Urinary bladder (tissue), 3 donors: ENCODE measurements at regions not wholly inside any gene's neighbourhood (a gene's known extent, or its start where the extent isn't known, plus 50 kb on each side); places are given as distances from the start of the nearest gene placed in this dataset.

Experiments used
- DNase-seq: peaks from one replicate; pipeline ENCODE4 v3.0.0-alpha.2; 2015; ENCODE audit errors: extremely low spot score
- H3K27ac ChIP-seq: one replicate; pipeline ENCODE4 v1.5.1; 2013; ENCODE audit warnings: low read depth, mild to moderate bottlenecking, moderate library complexity
- H3K36me3 ChIP-seq: one replicate; pipeline ENCODE4 v1.6.1; 2013; ENCODE audit warnings: mild to moderate bottlenecking, moderate library complexity; ENCODE audit not compliant: insufficient read depth
- H3K4me1 ChIP-seq: one replicate; pipeline ENCODE4 v1.6.1; 2013; ENCODE audit warnings: mild to moderate bottlenecking, moderate library complexity; ENCODE audit not compliant: insufficient read depth
- H3K4me3 ChIP-seq: one replicate; pipeline ENCODE4 v1.5.1; 2013; ENCODE audit warnings: low read depth, low read length
- WGBS: extraction: QIAGEN DNeasy Blood & Tissue Kit; methylation state at CpG from one replicate; pipeline ENCODE4 v1.1.7; 2013; 5-methylcytosine and 5-hydroxymethylcytosine counted together
- donor health status: healthy with polysubstance abuse.
- donor health status: healthy.

GRCh38 chr7:84528756-84529479, 334.3 kb upstream of the SEMA3A start:
- Histone ChIP-seq H3K27ac (no peak overlapping the region), H3K4me1 (no peaks in the 10 kb centered on the region), H3K4me3 (no peak overlapping the region), H3K36me3 (no peaks in the 10 kb centered on the region)
- DNase-seq: no peak

DNA sequence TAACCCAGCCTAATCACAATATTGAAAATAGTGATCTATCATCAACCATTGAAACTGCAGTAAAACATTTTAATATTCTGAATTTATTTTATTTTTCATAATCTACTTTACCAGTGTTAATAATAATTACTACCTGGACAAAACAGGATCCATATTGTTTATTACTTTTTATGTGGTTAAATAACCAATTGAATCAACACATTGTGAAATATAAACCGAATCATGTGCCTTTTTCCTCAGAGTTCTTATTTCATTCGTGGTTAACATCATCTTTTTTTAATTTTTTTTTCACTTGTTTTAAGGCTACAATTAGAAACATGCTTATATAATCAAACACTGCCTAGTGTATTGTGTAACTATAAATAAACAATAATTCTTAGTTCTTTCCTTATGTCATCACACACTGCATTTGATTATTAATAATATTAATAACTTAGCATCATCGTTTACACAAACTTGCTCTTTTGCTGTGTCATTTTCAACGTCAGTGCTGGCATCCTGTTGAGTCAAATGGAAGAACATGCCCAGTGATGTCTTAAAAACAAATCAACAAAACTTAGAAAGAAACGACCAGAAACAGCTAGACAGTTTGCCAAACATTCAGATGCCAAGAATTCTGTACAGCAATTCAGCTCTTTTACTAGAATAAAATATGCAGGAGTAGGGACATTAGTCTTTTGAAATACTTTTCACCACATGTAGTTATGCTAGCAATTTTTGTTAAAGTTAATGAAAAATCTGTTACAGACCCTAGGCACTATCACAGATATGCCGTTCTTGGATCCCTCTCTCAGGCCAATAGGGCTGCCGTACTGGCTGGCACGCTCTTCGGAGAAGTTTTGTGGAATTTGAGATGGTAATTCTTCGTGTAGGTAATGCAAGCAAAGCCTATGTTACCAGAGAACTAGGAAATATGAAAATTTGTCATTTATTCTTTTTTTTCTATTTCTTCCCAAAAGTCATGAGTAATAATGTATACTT, 330.4 kb upstream of the SEMA3A start:
- Histone ChIP-seq H3K4me3 (no peak overlapping the region), H3K36me3 (no peaks in the 10 kb centered on the region), H3K4me1 (no peaks in the 10 kb centered on the region), H3K27ac (no peak overlapping the region)
- 66% methylated on average over 10 of the region's 10 CpGs for WGBS
- no peak for DNase-seq

DNA sequence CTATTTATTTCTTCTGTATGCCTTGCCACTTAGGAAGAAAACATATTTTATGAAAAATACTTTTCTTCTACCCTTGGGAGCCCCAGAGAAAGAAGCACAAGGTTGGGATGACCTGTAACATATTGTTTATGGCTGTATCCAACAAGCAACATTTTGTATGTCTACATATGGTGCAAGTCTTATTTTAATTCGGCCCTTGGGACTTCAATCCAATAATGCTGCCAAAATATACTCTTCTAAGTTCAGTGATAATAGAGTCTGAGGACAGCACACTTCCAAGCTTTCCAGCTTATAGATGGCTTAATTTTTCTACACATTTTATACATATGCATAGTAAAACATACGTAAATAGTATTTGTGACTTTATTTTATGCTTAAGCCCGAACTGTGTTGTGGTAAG, 318.5 kb upstream of the SEMA3A start:
- Histone ChIP-seq H3K27ac (no peak overlapping the region), H3K4me3 (no peak overlapping the region), H3K4me1 (no peaks in the 10 kb centered on the region), H3K36me3 (no peaks in the 10 kb centered on the region)
- DNase-seq: peak; percentile 28
- 44% methylated on average over 3 of the region's 3 CpGs for WGBS

- WGBS: 93% methylated on average over 1 of the region's 1 CpG
- DNase-seq: no peak
- Histone ChIP-seq H3K27ac (no peak overlapping the region), H3K36me3 (no peaks in the 10 kb centered on the region), H3K4me3 (no peak overlapping the region), H3K4me1 (no peaks in the 10 kb centered on the region)
These were observed 317.5 kb upstream of the SEMA3A start for GRCh38 chr7:84512055-84512454.

DNA sequence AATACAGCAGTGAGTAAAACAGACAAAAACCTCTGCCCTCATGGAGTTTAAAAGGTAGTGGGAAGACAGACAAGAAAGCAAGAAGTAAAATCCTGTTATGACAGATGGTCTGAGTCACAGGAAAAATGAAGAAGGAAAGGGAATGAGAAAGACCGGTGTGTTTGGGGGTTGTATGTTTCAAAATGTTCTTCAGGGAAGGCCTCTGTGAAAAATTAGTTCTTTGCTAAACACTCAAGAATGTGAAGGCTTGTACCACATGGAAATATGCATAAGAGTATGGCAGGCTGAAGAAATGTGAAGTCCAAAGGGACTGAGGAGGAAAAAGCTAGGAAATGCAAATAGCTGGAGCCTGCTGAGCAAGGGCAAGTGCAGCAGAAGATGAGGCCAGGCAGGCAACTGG, 315.9 kb upstream of the SEMA3A start:
- Histone ChIP-seq H3K27ac (no peak overlapping the region), H3K4me1 (no peaks in the 10 kb centered on the region), H3K4me3 (no peak overlapping the region), H3K36me3 (no peaks in the 10 kb centered on the region)
- 58% methylated on average over 1 of the region's 1 CpG for WGBS
- DNase-seq: no peak

DNA sequence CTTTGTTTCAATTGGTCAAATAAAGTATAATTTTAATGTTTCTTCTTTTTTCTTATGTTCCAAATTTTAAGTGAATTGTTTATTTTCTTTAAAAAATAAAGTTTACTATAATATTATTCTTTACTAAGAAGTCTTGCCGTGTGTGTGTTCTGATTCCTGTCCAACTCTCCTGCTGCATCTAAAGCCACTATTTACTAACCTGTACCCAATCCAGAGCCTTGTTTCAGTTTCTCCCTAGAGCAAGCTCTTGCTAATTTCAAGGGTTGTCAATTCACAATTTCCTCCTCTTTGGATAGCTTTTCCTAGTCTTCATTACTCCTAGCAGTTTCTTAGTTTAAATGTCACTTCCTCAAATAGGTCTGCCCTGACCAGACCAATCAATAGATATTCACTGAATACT, 314.9 kb upstream of the SEMA3A start:
- no peak overlapping the region for H3K4me3 ChIP-seq
- 58% methylated on average over 1 of the region's 1 CpG for WGBS
- H3K27ac ChIP-seq: peak overlapping the region; percentile 23
- no peaks in the 10 kb centered on the region for H3K4me1 ChIP-seq
- DNase-seq: no peak
- no peaks in the 10 kb centered on the region for H3K36me3 ChIP-seq

GRCh38 chr7:84508606-84509005, 314.0 kb upstream of the SEMA3A start:
- Histone ChIP-seq H3K4me1 (no peaks in the 10 kb centered on the region), H3K36me3 (no peaks in the 10 kb centered on the region), H3K27ac (no peak overlapping the region), H3K4me3 (no peak overlapping the region)
- no peak for DNase-seq
- WGBS: 77% methylated on average over 4 of the region's 4 CpGs

- DNase-seq: no peak
- Histone ChIP-seq H3K27ac (no peak overlapping the region), H3K4me3 (no peak overlapping the region), H3K4me1 (no peaks in the 10 kb centered on the region), H3K36me3 (no peaks in the 10 kb centered on the region)
- 98% methylated on average over 5 of the region's 5 CpGs for WGBS
These were observed 312.9 kb upstream of the SEMA3A start for GRCh38 chr7:84507529-84507928.

DNA sequence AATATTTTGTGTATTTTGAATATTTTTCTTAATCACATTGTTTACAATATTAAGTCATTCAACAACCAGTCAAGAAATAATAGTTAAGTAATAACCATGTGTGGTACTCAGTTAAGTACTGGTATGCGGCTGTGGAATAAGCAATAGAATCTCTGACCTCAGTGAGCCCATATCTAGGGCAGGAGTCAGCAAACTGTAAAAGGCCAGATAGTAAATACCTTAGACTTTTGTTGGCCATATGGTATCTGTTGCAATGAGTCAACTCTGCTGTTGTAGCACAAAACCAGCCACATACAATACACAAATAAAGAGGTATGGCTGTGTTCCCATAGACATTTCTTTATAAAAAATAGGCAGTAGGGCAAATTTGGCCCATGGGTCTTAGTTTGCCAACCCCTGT, 311.6 kb upstream of the SEMA3A start:
- H3K4me1 ChIP-seq: no peaks in the 10 kb centered on the region
- WGBS: 78% methylated on average over 1 of the region's 1 CpG
- no peak overlapping the region for H3K27ac ChIP-seq
- no peak for DNase-seq
- H3K4me3 ChIP-seq: no peak overlapping the region
- H3K36me3 ChIP-seq: no peaks in the 10 kb centered on the region

GRCh38 chr7:84502239-84502638, 307.6 kb upstream of the SEMA3A start:
- 68% methylated on average over 1 of the region's 1 CpG for WGBS
- no peak for DNase-seq
- Histone ChIP-seq H3K4me3 (no peak overlapping the region), H3K36me3 (no peaks in the 10 kb centered on the region), H3K27ac (no peak overlapping the region), H3K4me1 (no peaks in the 10 kb centered on the region)

GRCh38 chr7:84497873-84498272, 303.3 kb upstream of the SEMA3A start:
- no peak for DNase-seq
- Histone ChIP-seq H3K4me1 (no peaks in the 10 kb centered on the region), H3K4me3 (no peak overlapping the region), H3K27ac (no peak overlapping the region), H3K36me3 (no peaks in the 10 kb centered on the region)
- WGBS: 46% methylated on average over 1 of the region's 1 CpG

DNA sequence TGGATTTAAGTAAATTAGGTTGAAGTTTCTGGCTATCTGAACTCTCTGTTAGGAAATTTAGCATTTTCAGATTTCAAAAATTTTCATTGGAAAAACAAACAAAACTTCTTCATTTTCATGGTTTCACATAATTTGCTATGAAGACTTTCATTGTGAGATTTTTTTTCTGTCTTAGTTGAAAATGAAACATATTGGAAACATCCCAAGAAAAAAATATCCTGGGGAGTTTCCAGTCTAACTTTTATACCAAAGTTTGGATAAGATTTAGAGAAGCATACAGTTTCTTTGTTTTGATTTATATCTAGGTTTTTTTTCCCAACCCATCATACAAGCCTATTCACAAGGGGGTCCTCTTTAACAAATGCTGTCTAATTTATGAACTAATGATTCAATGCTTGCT, 300.5 kb upstream of the SEMA3A start:
- H3K4me1 ChIP-seq: no peaks in the 10 kb centered on the region
- no peak for DNase-seq

DNA sequence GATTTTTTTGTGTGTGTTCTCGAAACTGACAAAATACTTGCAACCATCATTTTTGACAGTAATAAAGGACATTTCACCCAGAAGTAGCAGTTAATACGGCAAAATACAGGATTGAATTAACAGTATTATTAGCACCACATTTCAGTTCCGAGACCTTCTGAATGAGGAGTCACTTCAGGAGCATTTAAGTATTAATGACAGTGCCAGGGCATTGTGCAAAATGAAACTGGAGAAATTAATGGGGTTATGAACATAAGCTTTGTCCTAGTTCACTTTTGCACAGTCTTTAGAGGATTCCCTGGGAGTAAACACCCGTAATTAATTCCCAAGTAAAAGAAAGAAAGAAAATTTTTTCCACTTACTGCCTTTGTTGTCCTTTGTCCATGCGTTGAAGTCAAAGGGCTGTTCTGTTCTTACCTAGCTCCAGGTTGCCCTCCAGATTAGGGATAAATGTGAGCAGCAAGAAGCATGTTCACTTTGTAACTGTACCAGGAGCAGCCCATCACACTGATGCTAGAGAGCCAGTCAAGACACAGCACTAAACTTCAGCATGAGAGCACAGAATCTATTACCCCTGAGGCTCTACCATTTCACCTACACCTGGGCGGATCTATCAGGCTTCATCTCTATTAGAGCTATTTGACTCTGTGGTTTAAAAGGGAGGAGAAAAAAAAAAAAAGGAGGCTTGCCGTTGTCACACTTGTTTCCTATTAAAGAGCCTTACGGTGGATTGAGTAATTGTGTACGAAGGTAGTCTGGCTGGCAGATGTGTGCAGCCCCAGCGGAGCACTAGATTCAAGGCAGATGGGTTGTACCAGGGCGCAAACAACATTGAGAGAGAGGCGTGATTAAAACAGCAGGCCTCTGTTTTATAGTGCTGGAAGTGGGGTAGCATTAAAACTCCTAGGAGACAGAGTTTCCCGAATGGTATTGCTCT, 297.8 kb upstream of the SEMA3A start:
- Histone ChIP-seq H3K27ac (no peak overlapping the region), H3K4me1 (no peaks in the 10 kb centered on the region), H3K36me3 (no peaks in the 10 kb centered on the region), H3K4me3 (no peak overlapping the region)
- DNase-seq: no peak
- 87% methylated on average over 13 of the region's 13 CpGs for whole genome bisulfite sequencing

More for the DNA sequence above, 300.5 kb upstream of the SEMA3A start:
- no peak overlapping the region for H3K27ac ChIP-seq
- no peaks in the 10 kb centered on the region for H3K36me3 ChIP-seq
- H3K4me3 ChIP-seq: no peak overlapping the region
